Stomach (tissue), 4 donors: ENCODE measurements at regions not wholly inside any gene's neighbourhood (a gene's known extent, or its start where the extent isn't known, plus 50 kb on each side); places are given as distances from the start of the nearest gene placed in this dataset.

Experiments
- CTCF ChIP-seq, 7 experiments: fragments of 450-650 bp in 4 of 7; fragments of 200-600 bp in 3 of 7; sonication (generic) in 3 of 7; IDR thresholded peaks; one replicate each; pipeline ENCODE4 v1.5.1; 2016 to 2019; ENCODE audit warnings: antibody characterized with exemption in 7 of 7, control low read depth in 2 of 7, mild to moderate bottlenecking in 1 of 7
- POLR2A ChIP-seq, 4 donors: fragments of 450-650 bp; IDR thresholded peaks; one replicate each; pipeline ENCODE4 v1.6.1; 2016; ENCODE audit warnings: antibody characterized with exemption in 4 of 4, control low read depth in 2 of 4, mild to moderate bottlenecking in 1 of 4, moderate library complexity in 1 of 4
- POLR2AphosphoS5 ChIP-seq, 3 donors: sonication (generic); formaldehyde crosslinking; IDR thresholded peaks; one replicate each; pipeline ENCODE4 v1.6.1; 2016; ENCODE audit warnings: antibody characterized with exemption in 3 of 3

DNA sequence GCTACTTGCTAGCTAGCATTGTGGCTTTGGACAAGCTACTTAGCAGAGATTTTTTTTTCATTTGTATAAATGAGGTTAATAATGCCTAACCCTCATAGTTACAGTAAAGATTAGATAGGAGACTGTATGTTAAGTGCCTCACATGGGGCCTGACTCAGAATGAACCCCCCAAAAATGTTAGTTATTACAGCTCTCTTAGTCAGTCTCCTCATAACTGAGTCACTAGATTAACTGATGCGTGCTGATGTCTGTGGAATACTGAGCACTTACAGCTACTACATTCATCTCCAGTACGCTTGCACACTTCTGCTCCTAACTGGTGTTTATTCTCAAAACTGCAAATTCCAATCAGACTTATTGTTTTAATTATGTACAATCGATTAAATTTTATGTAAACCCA, 315.3 kb downstream of the SNX13 start:
- TF ChIP-seq POLR2A (IDR thresholded peaks at IDR 0.05) (no peak), CTCF (IDR thresholded peaks at IDR 0.05) (no peak), POLR2AphosphoS5 (IDR thresholded peaks at IDR 0.05) (no peak)
